ENCODE measurements at regions not wholly inside any gene's neighbourhood (a gene's known extent, or its start where the extent isn't known, plus 50 kb on each side); places are given as distances from the start of the nearest gene placed in this dataset.

GRCh38 chr4:138948918-138949317 is 66.7 kb upstream of the NOCT start:
- ChIA-PET POLR2A (ENCODE audit: unreplicated experiment) (no interaction called here), CTCF (interaction anchor here (1.1 kb wide), 1 partner anchor 9 kb away, joined by 3 read pairs; no protein-coding TSS in a partner anchor)
- peaks cover 2% of the 10 kb centered on the region for H3K27me3 ChIP-seq (ENCODE audit: control insufficient read depth, insufficient read depth, low read length)
- BruUV-seq (replicated peaks) = no TSS peak
- H2BK15ac ChIP-seq (ENCODE audit: low read depth, low read length) = no peak overlapping the region
- no peak overlapping the region for H4K5ac ChIP-seq (ENCODE audit: low read depth, low read length)
- H3K79me1 ChIP-seq (ENCODE audit: low read depth in 1 of 2, low read length in 2 of 2) = no peaks in the 10 kb centered on the region
- H4K8ac ChIP-seq (ENCODE audit: low read depth in 2 of 2, low read length in 2 of 2) = no peak overlapping the region
- DNase-seq (no peak), ATAC-seq (ENCODE audit: low read depth) (peak; percentile 18; the same call in 1 of the 2 replicates)
- no peak overlapping the region for H4K91ac ChIP-seq (ENCODE audit: insufficient read depth, low read depth, low read length)
- no peak overlapping the region for H3K9ac ChIP-seq (ENCODE audit: low read depth, low read length)
- no peaks in the 10 kb centered on the region for H3K9me1 ChIP-seq (ENCODE audit: insufficient read depth, low read length)
- no peak overlapping the region for H2BK120ac ChIP-seq (ENCODE audit: low read depth, low read length)
- H3K4ac ChIP-seq (ENCODE audit: low read depth, low read length) = no peak overlapping the region
- no peak for TF ChIP-seq CEBPB (IDR thresholded peaks at IDR 0.05; ENCODE audit: low read depth, low read length)
- no peak overlapping the region for H2BK20ac ChIP-seq (ENCODE audit: low read depth, low read length)
- no peaks in the 10 kb centered on the region for H3K36me3 ChIP-seq (ENCODE audit: control insufficient read depth, insufficient read depth, low read length)
- H4K20me1 ChIP-seq (ENCODE audit: insufficient read depth, low read length) = no peaks in the 10 kb centered on the region
- no peak overlapping the region for H3K4me2 ChIP-seq (ENCODE audit: low read depth, low read length)
- intact Hi-C loops (cut with micrococcal nuclease) (no loop called here), dilution Hi-C loops (cut with HindIII; ENCODE audit: low sequenced_read_pairs, unreplicated experiment) (no loop called here), in situ Hi-C loops (cut with MboI; ENCODE audit: low sequenced_read_pairs) (no loop called here)
- H3K27ac ChIP-seq (ENCODE audit: insufficient read depth, low read length) = no peak overlapping the region
- no peak overlapping the region for H3K56ac ChIP-seq (ENCODE audit: extremely low read depth, insufficient read depth, low read length)
- no peak overlapping the region for H3K18ac ChIP-seq (ENCODE audit: low read depth, low read length)
- no peak overlapping the region for H2AFZ ChIP-seq (replicated peaks; ENCODE audit: low read length, poor library complexity)
- H2AK9ac ChIP-seq (replicated peaks; ENCODE audit: low read depth, low read length, poor library complexity) = no peak overlapping the region
- H3K23ac ChIP-seq (ENCODE audit: low read depth, low read length) = no peak overlapping the region
- no peak overlapping the region for H3K14ac ChIP-seq (replicated peaks; ENCODE audit: low read depth, low read length)
- H2AK5ac ChIP-seq (ENCODE audit: low read depth, low read length) = no peak overlapping the region
- no peak overlapping the region for H2BK5ac ChIP-seq (ENCODE audit: low read depth, low read length, poor library complexity, severe bottlenecking)
- peaks cover 3% of the 10 kb centered on the region; the same call in 1 of the 2 replicates for H3K4me1 ChIP-seq (ENCODE audit: control insufficient read depth, insufficient read depth, low read length)
- no peaks in the 10 kb centered on the region for H3K9me3 ChIP-seq (ENCODE audit: control insufficient read depth, insufficient read depth, low read length)
- WGBS, 2 experiments (ENCODE audit: extremely low coverage in 2 of 2, insufficient read length in 1 of 2) = 90% methylated on average over 2 of the region's 2 CpGs; no CpG with 5 or more reads in 1 of the 2 experiments
- no peak overlapping the region for H3K4me3 ChIP-seq (ENCODE audit: insufficient read depth, low read depth, low read length)
